ENCODE measurements at regions not wholly inside any gene's neighbourhood (a gene's known extent, or its start where the extent isn't known, plus 50 kb on each side); places are given as distances from the start of the nearest gene placed in this dataset.

GRCh38 chrX:33987458-33987857 is 144.7 kb downstream of the FAM47A start:
- Histone ChIP-seq H4K20me1 (replicated peaks; ENCODE audit: control insufficient read depth, insufficient read depth, low read length) (no peaks in the 10 kb centered on the region), H3K27me3 (ENCODE audit: control insufficient read depth in 2 of 2, insufficient read depth in 2 of 2, low read length in 2 of 2) (no peaks in the 10 kb centered on the region), H3K4me1 (replicated peaks in 1 of 2; ENCODE audit: control insufficient read depth in 2 of 2, insufficient read depth in 2 of 2, low read length in 2 of 2) (no peaks in the 10 kb centered on the region), H3K9ac (ENCODE audit: insufficient read depth in 1 of 2, low read depth in 2 of 2, low read length in 2 of 2) (no peak overlapping the region), H3K4me3 (no peak overlapping the region), H3K9me3 (replicated peaks; ENCODE audit: control insufficient read depth, insufficient read depth, low read depth, low read length) (no peaks in the 10 kb centered on the region), H3K27ac (ENCODE audit: extremely low read depth, low read depth, low read length) (no peak overlapping the region), H3K4me2 (ENCODE audit: insufficient read depth, low read length) (no peak overlapping the region), H3K79me2 (ENCODE audit: control insufficient read depth, insufficient read depth, low read length) (no peaks in the 10 kb centered on the region), H3K36me3 (ENCODE audit: control insufficient read depth, insufficient read depth, low read length) (no peaks in the 10 kb centered on the region), H2AFZ (ENCODE audit: low read depth, low read length) (no peak overlapping the region), H3K9me1 (ENCODE audit: control insufficient read depth, insufficient read depth, low read length) (no peaks in the 10 kb centered on the region)
- DNase-seq (ENCODE audit: extremely low read depth in 1 of 4, low spot score in 3 of 4): no peak
- ChIA-PET CTCF (ENCODE audit: low intra/inter-chr PET ratio) (no interaction called here), POLR2A (no interaction called here)
- TF ChIP-seq SMARCC2 (IDR thresholded peaks at IDR 0.05; ENCODE audit: low read depth) (no peak), FOXP1 (CRISPR knock-in tag; IDR thresholded peaks at IDR 0.05) (no peak), OTX1 (CRISPR knock-in tag; IDR thresholded peaks at IDR 0.05) (no peak), E2F8 (IDR thresholded peaks at IDR 0.05; ENCODE audit: low read depth, partially characterized antibody) (no peak), ZNF217 (CRISPR knock-in tag; IDR thresholded peaks at IDR 0.05) (no peak), EGR1 (conservative IDR thresholded peaks at IDR 0.05) (no peak), ID3 (CRISPR knock-in tag; IDR thresholded peaks at IDR 0.05) (no peak), ID3 (tag; IDR thresholded peaks at IDR 0.05) (no peak), EHMT2 (IDR thresholded peaks at IDR 0.05) (no peak), ZNF311 (CRISPR knock-in tag; IDR thresholded peaks at IDR 0.05) (no peak), ZNF444 (CRISPR knock-in tag; IDR thresholded peaks at IDR 0.05) (no peak), ZNF395 (CRISPR knock-in tag; IDR thresholded peaks at IDR 0.05) (no peak)
- in situ Hi-C loops (cut with MboI): no loop called here
- no TSS peak for BruUV-seq (replicated peaks)
- intact Hi-C loops (cut with micrococcal nuclease): no loop called here
- FAIRE-seq: no peak
- 3% methylated on average over 4 of the region's 4 CpGs for WGBS (ENCODE audit: insufficient coverage, low coverage, missing lambda C conversion rate)
- no peak for ATAC-seq
